GM21786 (cell line): ENCODE measurements at regions not wholly inside any gene's neighbourhood (a gene's known extent, or its start where the extent isn't known, plus 50 kb on each side); places are given as distances from the start of the nearest gene placed in this dataset.

Source experiments
- ATAC-seq: cut with Tn5 transposase; IDR thresholded peaks from one replicate; pipeline ENCODE4 v1.9.1; 2021; ENCODE audit not compliant: unreplicated experiment

DNA sequence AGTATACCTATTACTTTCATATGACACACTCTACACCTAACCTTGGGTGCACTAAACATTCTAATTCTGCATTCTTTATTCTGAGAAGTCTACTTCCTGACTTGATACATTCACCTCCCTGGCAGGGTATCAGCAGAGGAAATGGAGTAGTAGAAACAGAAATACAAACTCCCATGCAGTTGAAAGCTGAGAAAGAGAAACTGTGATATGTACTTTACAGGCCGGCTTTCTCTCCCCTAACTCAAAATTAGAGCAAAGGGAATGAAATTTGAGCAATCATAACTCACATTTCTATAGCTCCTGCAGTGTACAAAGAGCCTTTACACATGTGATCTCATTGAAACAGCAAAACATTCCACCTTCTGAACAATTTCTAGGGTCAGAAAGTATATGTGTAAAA, 135.5 kb upstream of the COL8A1 start:
- ATAC-seq: no peak

GRCh38 chr3:99500485-99500884, 137.9 kb upstream of the COL8A1 start:
- no peak for ATAC-seq

- peak; percentile 42 for ATAC-seq
These were observed 138.9 kb upstream of the COL8A1 start for GRCh38 chr3:99499235-99500158.

GRCh38 chr3:99498550-99499234, 139.7 kb upstream of the COL8A1 start:
- no peak for ATAC-seq

- ATAC-seq: no peak
These were observed 150.5 kb upstream of the COL8A1 start for GRCh38 chr3:99487894-99488293.

DNA sequence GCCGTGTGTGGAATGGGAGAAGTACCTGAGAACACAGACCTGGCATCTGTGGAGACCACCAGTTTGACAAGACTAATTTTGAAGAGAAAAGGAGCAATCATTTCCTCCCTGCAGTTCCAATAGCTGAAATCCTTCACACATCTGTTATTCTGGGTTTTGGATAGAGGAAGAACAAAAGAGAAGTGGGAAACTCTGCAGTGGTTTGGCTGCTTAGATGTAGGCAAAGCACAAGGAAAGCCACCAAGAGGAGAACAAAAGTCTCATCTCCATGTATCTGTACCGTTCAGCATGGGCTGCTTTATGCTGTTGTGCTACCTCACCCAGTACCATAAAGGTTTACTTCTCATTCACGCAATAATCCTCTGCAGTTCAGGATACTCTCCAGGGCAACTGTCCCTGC, 153.1 kb upstream of the COL8A1 start:
- no peak for ATAC-seq

DNA sequence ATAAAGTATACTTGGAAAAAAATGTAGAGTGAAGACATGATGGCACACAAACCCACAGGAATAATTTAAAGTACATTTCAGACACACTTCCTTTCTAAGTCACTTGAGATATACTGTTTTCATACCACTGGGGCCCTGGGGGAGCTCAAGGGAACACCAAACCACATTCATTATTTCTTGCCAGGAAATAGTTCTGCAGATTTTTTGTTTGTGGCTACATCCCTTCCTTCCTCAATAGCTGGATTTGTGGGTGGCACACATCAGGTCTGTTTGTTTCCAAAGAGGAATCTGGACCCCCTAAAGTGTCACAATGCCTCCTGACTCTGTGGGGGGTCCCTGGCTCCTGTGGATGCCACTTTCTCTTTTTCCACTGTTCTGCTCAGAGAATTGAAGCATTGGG, 153.5 kb upstream of the COL8A1 start:
- ATAC-seq: no peak

- ATAC-seq: no peak
These were observed 154.6 kb upstream of the COL8A1 start for GRCh38 chr3:99483841-99484240.

GRCh38 chr3:99482191-99482590, 156.2 kb upstream of the COL8A1 start:
- no peak for ATAC-seq

GRCh38 chr3:99481561-99481960, 156.8 kb upstream of the COL8A1 start:
- ATAC-seq: no peak

GRCh38 chr3:99479768-99480167, 158.6 kb upstream of the COL8A1 start:
- no peak for ATAC-seq

- no peak for ATAC-seq
These were observed 160.7 kb upstream of the COL8A1 start for GRCh38 chr3:99477650-99478049.

- no peak for ATAC-seq
These were observed 163.2 kb upstream of the COL8A1 start for GRCh38 chr3:99475229-99475628.

DNA sequence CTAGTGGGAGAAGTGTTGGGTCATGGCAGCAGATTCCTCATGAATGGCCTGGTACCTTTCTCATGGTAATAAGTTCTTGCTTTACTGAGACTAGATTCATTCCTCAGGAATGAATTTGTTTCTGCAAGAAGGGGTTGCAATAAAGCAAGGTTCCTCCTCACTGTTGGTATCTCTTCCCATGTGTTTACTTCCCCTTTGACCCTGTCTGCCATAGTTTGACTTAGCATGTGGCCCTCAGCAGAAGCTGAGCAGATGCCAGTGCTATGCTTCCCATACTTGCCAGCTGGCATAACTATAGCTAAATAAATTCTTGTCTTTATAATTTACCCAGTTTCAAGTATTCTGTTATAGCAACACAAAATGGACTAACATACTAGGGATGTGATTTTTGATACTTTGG, 163.6 kb upstream of the COL8A1 start:
- ATAC-seq: no peak

- ATAC-seq: no peak
These were observed 165.1 kb upstream of the COL8A1 start for GRCh38 chr3:99473321-99473751.

DNA sequence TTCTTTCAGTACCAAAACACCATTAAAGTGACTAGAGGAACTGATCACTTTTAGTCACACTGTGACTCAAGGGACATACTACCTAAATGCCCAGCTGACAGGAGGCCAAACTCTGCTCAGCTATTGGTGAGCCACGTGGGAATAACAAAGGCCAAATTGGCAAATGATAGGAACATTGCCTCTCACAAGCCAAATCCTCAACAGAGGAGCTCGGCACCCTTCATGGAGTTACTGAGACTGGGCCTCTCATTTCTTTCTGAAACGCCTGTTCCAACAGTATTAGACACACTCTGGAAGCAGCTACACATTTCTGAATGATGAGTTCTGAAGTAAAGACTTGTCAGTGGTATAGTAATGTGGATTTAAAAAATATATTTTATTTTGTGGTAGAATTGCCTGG, 166.0 kb upstream of the COL8A1 start:
- ATAC-seq: no peak

GRCh38 chr3:99471353-99472323, 166.8 kb upstream of the COL8A1 start:
- ATAC-seq: no peak

GRCh38 chr3:99470841-99471240, 167.6 kb upstream of the COL8A1 start:
- no peak for ATAC-seq

- ATAC-seq: no peak
These were observed 169.5 kb upstream of the COL8A1 start for GRCh38 chr3:99468918-99469317.

DNA sequence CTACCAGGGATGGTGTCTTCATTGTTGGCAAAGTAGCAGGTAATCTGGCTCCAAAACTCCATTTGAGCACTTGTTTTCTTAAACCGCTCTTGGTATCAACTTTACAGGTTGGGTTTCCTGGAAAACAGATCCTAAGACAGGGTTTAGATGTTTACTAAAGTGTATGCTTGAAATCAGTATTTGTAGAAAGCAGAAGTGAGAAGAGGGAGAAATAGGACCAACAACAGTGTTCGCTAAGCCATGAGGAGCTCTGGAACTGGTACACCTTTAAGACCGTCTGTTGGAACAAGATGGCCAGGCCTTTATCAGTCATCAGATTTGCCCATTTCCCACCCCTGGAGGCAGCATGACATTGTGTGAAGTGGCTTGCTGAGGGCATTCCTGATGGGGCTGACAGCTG, 171.0 kb upstream of the COL8A1 start:
- ATAC-seq: no peak

DNA sequence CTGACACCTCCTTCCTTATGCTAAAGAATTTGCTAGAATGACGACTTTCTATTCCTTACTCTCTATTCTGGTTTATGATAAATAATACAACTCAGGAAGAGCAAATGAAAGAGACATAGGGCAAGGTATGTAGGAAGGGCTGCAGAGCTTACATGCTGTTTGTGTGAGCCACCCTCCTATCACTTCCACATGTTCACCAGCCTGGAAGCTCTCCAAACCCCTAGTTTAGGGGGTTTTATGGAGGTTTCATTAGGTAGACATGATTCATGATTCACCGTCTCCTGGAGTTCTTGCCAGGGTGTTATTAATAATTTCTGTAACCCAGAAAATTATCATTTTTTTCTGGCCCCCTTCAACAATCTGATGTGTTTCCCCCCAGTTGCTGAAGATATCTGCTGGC, 172.1 kb upstream of the COL8A1 start:
- no peak for ATAC-seq
